NOMO-1 treated with DMSO at 0.1 percent for 48 hours (cell line): ENCODE measurements at regions not wholly inside any gene's neighbourhood (a gene's known extent, or its start where the extent isn't known, plus 50 kb on each side); places are given as distances from the start of the nearest gene placed in this dataset.

Experiments used
- DNase-seq: peaks from one replicate; lab custom pipeline; 2025; ENCODE audit not compliant: unreplicated experiment; lab: John Stamatoyannopoulos, UW

DNA sequence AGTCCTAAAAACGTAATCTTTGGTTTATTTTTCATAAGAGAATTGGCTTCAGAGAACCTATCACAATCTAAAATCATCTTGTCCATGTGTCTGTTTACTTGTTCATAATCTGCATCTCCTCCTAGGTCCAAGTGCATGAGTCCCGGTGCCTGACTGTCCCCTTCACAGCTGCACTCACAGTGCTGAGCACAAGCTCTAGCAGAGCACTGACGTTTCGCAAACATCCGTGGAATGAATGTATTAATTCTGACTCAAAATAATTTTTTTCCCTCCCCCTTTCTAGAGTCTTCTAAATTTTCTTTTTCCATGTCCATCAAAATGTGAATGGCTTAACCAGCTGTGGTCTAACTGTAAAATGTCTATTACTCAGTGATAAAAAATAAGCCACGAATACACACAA is 245.5 kb upstream of the TSHZ3 start:
- no peak for DNase-seq

DNA sequence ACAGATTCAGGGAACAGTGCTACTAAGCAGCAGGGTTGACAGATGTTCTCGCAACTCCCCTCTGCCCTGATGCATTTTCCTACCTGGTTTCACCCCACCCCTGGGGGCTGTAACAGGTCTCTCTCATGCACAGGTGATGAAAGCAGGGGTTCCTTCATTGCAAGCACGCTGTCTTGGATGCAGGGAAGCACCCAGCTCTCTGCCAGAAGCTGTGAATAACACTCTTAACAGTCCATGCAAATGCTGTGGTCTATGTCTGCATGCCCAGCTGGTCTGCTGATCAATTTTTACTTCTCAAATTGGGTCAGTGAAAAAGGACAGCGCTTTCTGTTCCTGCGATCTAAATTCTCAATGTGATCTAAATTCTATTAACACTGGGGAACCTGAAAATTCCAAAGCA is 246.3 kb upstream of the TSHZ3 start:
- no peak for DNase-seq

DNA sequence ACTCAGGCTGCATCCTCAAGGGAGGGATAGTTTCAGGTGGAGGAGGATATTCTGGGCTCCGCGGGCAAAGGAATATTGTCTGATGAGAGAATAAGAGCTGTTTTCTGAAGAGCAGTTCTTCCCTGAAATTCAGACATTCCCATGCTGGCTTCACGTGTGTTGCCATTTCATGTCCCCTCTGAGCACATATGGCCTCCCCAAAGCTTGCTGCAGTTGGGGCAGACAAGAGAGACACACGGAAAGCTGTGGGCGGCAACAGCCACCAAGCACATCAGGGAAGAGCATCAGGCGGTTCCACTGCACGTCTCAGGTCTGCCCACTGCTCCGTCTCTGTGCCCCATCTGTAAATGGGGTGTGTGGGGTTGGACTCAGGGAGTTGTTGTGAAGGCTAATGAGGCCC is 247.5 kb upstream of the TSHZ3 start:
- DNase-seq = no peak

DNA sequence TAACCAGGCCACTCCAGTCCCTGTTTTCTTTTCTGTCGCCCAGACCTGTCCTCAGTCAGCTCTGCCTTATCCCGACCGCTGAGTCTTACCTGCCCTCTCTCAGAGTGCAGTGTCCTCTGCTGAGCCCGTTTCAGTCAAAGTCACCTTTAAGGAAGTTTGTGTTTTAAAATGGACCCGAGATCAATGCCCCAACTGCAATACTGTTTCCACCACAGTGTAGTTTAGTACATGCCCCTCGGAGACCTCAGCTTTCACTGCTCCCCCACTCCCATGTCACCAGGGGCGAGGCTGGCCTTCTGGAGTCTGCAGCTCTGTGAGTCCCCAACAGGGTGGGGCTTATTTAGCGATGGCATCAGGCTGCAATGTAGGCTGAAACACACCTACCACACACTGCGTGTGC is 248.4 kb upstream of the TSHZ3 start:
- DNase-seq = no peak

DNA sequence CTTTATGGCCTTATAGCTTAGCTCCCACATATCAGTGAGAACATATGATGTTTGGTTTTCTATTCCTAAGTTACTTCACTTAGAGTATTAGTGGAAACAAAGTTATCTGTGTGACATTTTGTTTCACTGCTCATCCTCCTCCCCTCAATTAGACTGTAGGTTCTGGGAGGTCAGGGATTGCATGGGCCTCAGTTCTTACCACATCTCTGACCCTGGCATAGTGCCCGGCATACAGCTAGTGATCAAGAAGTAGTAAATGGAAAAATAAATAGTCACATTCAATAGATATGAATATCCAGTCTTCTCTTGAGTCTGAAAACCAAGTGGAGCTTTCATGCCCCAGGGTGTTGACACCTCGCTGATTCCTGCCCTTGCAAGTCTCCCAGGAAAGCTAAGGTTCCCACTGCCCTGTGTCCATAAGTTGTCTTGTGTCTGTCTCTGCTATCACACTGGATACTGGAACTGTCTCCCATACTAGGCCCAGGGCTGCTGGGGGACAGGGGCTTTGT is 249.5 kb upstream of the TSHZ3 start:
- no peak for DNase-seq

DNA sequence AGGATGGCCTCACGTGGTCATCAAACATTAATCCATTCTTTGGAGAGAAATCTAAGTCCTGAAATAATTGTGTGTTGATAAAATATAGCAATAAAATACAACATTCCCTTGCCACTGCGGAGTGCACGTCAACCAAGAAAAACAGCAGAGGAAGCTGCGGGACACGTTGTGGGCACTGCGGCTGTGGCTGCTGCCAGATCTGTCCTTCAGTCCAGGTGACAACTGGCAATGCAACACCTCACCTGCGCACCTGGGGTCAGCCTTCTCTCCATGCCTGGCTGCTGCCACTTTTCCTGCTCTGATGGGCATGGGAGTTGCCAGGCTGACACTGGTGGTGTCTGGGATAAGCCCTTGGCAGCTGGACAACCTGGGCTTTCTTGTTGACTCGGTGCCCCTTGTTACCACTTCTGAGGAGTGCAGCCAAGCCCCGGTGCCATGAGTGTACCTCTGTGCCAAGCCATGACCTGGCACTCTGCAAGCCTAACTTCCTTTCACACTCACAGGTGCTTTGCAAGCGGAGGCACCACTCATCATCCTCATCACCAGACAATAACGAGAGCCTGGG is 251.6 kb upstream of the TSHZ3 start:
- no peak for DNase-seq

DNA sequence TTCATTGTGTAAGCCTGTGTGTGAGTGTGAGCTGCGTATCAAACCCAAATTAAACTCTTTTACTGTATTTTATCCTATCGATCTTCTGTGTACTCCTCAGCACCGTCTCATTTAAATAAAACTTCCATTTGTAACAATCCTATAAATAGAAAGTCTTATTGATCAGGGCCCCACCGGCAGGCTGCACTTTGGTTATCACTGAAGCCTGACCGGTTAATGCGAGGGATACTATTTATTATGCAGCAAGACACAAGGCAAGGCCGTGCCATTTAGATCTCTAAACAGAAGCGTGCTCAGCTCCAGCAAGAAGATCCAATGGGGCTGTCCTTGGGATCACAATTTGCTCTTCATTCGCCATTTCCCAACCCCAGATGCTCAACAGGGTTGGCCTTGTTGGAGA is 252.6 kb upstream of the TSHZ3 start:
- DNase-seq = no peak

DNA sequence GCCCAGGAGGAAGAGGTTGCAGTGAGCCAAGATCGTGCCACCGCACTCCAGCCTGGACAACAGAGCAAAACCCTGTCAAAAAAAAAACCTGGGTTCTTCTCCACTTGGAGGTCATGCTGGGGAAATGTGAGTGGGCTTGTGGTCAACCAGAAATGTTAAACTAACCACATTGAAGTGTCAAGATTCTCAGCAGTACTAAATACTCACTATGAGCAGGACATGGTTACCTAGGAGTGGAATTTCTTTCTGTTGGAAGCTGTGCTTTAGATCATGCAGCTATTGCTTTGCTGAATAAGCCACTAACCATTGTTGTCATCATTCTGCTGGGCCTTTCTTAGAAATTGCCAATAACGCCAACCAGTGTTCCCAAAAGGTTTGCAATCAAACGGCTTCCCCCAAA is 253.3 kb upstream of the TSHZ3 start:
- no peak for DNase-seq

DNA sequence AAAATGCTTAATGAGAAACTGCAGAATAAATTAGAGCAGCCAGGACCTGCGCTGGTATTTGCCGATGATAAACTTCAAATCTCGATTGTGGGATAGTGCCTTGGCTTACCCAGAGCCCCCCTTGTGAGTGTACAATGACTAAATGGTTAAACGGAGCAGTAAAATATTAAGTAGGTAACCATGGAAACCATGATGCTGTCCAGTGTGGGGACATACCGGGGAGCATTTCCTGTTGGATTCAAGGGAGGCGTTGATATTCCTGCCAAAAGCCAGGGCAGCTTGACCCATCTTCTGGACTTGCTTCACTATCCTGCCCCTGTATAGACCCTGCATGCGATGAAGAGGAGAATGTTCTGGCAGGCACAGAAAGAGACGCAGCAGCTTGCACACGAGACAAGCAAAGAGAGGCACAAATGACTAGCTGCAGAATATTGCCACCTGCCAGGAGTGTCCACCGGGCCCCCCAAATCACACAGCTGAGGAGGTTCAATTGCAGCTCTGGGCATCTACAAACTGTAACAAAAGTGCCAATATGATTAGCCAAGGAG is 255.3 kb upstream of the TSHZ3 start:
- DNase-seq = no peak

DNA sequence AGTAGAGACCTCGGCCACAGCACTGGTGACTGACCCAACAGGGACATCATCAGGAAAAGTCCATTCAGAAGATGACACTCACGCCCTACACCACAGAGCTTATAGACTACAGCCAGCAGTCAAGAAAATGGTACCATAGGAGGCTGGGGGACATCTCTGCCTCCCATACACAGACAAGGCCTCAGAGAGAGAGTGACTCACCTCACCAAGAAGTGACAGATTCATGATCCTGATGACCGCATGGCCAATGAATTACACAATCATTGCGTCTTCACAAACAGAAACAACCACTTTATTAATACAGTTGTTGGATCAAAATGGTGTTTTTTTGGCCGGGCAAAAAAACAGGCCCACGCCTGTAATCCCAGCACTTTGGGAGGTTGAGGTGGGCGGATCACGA is 260.8 kb upstream of the TSHZ3 start:
- no peak for DNase-seq

DNA sequence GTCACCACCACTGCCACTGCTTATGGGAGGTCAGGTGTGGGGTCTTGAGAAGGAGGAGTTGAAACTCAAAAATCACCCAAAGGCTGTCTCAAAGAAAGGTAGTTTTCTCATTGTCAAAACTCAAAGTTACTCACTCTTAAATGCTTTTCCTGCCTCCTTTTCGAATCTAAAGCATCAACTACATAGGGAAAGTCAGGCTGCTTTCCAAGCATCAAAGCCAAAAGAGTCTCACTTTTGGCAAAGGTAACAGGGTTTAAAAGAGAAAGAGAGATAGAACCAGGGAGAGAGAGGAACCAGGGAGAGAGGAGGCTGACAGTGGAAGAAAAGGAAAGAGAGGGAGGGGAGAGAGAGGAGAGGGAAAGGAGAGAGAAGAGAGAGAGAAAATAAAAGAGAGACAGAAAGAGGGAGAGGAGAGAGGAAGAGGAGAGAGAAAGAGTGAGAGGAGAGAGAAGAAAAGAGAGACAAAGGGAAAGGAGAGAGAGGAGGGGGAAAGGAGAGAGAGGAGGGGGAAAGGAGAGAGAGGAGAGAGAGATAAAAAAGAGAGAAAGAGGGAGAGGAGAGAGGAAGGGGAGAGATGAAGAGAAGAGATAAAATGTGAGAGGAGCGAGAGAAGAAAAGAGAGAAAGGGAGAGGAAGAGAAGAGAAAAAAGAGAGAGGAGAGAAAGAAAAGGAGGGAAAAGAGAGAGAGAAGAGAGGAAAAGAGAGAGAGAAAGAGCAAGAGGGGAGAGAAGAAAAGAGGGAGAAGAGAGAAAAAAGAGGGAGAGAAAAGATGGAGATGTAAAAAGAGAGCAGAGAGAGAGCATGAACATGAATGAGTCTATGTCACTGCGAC is 262.0 kb upstream of the TSHZ3 start:
- no peak for DNase-seq

DNA sequence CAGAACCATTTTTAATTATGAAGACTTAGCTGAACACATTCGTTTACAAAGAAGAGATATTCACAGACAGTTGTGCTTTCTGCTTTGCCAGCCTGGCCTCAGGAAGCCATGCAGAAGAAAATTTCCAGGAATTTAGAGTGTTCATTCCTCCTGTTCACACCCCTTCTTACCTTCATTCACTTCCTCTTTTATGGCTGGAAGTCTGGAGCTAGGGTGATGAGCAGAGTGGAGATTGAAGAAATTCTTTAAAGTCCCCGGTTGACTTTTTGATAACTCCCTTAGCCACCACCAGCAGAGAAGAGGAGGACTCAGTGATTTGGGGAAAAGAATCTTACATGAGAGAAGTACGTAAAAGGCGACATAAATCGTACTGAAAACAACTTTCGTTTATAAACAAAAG is 263.6 kb upstream of the TSHZ3 start:
- DNase-seq = no peak

DNA sequence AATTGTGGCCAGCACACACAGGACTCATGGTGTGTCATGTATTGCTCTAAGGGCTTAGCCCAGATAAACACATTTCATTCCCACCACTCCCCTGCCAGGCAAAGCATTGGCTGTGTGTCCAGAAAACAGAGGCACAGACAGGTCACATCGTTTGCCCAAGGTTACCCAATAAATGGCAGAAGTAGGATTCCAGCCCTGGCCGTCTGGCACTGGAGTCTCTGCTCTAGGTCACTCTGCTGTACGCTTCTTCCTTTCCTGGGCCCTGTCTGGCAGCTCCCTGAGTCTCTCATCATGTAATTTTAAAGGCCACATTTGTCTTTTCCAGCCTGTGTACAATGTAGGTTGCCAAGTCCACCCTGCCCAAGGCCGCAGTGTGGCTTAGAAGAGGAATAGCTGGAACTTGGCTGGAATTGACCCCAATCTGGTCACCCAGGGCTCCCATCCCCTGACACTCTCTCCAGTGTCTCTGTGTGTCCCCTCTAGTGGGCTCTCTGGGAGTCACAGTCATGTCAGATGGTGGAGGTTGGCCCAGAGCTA is 264.5 kb upstream of the TSHZ3 start:
- DNase-seq = no peak

DNA sequence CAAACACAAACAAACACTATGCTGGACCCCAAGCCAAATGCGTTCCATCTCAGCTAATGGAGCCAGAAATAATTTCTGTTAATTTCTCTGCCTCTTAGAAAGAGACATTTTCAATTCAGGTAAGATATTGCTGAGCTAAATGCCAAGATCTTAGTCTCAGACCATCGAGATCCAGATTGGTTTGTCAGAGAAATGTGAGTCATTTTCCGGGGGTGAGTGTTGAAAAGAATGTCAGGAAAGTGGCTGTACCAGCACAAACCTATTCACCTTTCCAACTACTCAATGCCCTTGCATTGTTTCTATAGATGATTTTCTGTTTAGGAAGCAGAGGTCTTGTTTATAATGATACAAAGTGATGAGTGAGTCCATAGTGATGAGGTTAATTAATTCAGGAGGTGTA is 266.8 kb upstream of the TSHZ3 start:
- no peak for DNase-seq

DNA sequence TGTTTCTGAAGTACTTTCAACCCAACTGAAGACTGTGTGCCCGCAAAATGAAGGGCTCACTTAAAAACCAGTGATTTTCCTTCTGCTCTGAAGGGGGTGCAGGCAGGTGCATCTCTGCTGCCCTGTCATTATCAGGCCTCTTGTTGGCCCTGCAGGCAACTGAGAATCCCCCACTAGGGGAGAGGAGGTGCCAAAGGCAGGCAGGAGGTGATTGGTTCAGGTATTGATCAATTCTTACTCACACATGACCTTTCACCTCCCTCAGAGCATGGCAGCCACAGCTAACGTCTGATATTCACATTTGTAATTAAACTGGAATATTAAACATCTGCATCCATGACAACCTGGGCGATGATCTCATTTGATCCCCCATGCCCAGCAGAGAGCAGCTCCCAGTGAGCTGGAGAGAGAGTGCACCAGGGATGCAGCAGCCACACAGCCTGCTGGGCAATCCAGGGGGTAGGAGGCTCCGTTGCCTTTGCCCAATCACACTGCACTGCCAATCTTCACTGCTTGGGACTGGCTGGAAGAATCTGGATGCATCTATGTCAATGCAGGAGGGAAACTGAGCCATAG is 267.9 kb upstream of the TSHZ3 start:
- DNase-seq = no peak

DNA sequence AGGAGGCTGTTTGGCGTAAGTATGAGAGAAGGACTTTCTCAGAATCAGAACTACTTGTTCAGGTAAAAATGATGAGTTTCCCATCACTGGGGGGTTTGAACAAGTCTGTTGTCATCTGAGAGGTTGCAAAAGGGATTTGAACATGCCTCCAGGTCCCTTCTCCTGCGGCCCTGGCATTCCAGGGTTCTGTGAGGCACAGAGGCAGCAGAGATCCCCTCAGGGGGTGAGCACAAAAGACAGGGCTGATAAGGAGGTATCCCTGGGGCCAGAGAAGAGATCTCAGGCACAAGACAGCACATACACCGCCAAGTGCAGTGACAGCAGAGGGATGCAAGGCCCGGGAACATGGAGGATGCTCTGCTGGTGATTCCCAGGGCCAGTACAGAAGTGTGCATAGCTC is 275.8 kb upstream of the TSHZ3 start:
- no peak for DNase-seq

DNA sequence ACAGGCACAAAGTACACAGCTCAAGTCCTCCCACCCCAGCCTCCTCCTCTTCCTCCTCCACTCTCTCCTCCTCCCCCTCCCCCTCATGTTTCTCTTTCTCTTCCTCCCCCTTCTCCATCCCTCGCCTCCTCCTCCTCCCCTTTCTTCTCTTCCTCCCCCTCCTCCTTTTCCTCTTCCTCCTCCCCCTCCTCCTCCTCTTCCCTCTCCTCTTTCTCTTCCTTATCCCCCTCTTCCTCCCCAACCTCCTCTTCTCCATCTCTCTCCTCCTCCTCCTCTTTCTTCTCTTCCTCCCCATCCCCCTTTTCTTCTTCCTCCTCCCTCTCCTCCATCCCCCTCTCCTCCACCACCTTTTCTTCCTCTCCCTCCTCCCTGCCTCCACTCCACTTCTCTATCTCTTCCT is 276.3 kb upstream of the TSHZ3 start:
- no peak for DNase-seq

DNA sequence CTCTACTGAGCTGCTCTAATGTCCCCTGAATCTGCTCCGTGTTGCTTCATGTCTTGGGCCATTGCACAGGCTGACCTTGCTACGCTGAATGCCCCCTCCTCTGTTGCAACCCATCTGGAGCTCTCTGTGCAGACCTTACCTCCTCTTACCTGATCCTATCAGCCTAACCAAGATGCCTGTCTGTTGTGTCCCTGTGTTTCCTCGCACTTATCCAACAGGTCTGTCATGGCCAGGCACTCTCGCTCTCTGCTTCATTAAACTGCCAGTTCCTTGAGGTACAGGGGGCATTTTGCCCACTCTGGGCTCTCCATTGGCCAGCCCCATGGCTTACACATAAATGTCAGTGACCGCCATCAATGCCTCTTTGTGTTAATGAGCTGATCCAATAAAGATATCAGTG is 277.7 kb upstream of the TSHZ3 start:
- no peak for DNase-seq

DNA sequence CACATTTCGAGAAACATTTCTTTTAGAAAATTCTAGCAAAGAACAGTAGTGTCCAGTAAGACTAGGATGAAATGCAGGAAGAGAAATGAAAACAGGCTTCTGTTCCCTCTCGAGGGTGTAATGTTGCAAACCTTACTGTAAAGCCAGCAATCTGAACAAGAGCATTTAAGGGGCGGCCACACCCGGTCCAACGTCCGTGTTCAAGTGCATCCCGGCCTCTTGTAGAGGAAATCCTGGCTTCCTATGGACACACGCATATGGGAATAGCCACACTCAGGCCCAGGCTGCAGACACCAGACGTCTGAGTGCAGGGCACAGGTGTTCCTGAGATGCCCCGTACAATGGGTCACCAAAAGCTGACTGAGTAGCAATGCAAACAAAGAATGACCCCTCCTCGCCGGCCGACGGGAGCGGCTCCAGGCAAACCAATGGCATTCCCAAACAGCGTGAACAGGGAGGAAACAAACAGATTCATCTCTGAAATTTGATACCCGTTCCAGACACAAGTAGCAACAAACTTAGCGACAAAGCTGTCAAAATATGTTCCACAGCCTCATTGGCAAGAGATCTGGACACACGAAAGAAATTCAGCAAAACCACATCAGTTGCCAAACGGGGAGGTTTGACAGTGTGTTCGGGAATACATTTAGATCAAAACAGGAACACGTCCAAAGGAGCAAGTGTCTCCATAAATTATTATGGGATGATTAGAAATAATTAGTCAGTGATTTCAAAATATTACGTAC is 278.6 kb upstream of the TSHZ3 start:
- no peak for DNase-seq

DNA sequence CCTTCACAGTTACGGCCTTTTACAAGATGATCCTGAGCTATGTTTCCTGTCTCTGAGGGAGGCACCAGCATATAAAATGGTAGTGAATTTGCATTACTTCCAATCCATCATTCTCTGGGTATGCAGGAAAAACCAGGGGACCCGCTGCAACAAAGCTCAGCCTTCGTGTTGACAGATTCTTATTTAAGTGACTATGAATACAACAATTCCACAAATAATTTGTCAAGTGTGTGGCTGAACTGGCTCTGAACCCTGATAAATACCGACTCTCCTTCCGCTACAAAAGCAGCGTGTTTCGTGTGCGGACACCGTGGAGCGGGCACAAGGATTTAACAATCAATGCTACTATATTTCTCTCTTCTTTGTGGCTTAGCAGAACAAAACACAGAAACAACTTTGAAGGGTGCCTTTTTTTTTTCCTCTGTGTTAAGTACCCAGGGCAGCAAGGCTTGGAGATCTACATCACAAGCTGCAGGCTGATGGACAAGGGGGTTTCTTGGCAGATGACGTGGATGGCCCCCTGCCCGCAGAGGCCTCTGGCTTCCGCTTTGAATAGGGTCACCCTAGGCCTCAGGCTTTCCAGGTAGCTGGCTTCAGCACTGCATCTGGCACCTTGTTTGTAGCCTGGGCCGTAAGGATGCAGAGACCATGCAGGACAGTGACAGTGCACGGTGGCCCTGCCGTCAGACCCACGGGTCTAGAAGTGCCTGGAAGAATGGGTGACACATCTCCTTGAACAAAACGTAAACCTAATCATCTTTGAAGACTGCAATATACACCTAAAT is 280.5 kb upstream of the TSHZ3 start:
- no peak for DNase-seq
